H9 (cell line): ENCODE measurements at regions not wholly inside any gene's neighbourhood (a gene's known extent, or its start where the extent isn't known, plus 50 kb on each side); places are given as distances from the start of the nearest gene placed in this dataset.
"Not testable (repeated sequence)": the region's sequence is repeated elsewhere in the genome, so short reads cannot be mapped to it uniquely, and the experiment has no call there.

Experiments used
- DNase-seq: peaks from one replicate; pipeline ENCODE4 v3.0.0-alpha.2; 2017
- H2AFZ ChIP-seq: one replicate; pipeline ENCODE4 v1.6.1; 2013; ENCODE audit warnings: mild to moderate bottlenecking, low read length, control low read depth, moderate library complexity
- H2AK5ac ChIP-seq: 2 replicates; pipeline ENCODE4 v1.6.1; 2013; ENCODE audit warnings: low read length, control low read depth, mixed read lengths; ENCODE audit not compliant: insufficient read length
- H2BK120ac ChIP-seq: one replicate; pipeline ENCODE4 v1.6.1; 2013; ENCODE audit warnings: low read depth, mild to moderate bottlenecking, low read length, control low read depth, inconsistent platforms; ENCODE audit not compliant: poor library complexity, severe bottlenecking
- H2BK12ac ChIP-seq: 2 replicates; pipeline ENCODE4 v1.6.1; 2013; ENCODE audit warnings: low read length, control low read depth, mixed read lengths, low read depth; ENCODE audit not compliant: insufficient read length
- H2BK15ac ChIP-seq: 2 replicates; pipeline ENCODE4 v1.6.1; 2013; ENCODE audit warnings: low read depth, low read length, control low read depth
- H2BK20ac ChIP-seq: one replicate; pipeline ENCODE4 v1.6.1; 2013; ENCODE audit warnings: low read depth, mild to moderate bottlenecking, low read length, control low read depth, inconsistent platforms; ENCODE audit not compliant: poor library complexity, severe bottlenecking
- H2BK5ac ChIP-seq: 2 replicates; pipeline ENCODE4 v1.6.1; 2013; ENCODE audit warnings: low read length, control low read depth, mixed read lengths; ENCODE audit not compliant: insufficient read length
- H3K14ac ChIP-seq: 2 replicates; pipeline ENCODE4 v1.6.1; 2013; ENCODE audit warnings: low read length, control low read depth; ENCODE audit not compliant: insufficient read depth
- H3K18ac ChIP-seq: 2 replicates; pipeline ENCODE4 v1.6.1; 2013; ENCODE audit warnings: low read depth, mild to moderate bottlenecking, mixed read lengths, low read length, control low read depth; ENCODE audit not compliant: insufficient read length
- H3K23ac ChIP-seq: 2 replicates; pipeline ENCODE4 v1.6.1; 2013; ENCODE audit warnings: low read length, control low read depth, mixed read lengths, low read depth; ENCODE audit not compliant: insufficient read length
- H3K23me2 ChIP-seq: 2 replicates; pipeline ENCODE4 v1.6.1; 2013; ENCODE audit warnings: low read depth, mild to moderate bottlenecking, mixed read lengths, low read length, control low read depth; ENCODE audit not compliant: insufficient read length, poor library complexity, severe bottlenecking
- H3K27ac ChIP-seq: 2 replicates; pipeline ENCODE4 v1.5.1; 2013; ENCODE audit warnings: low read length, control low read depth, mixed read lengths, low read depth; ENCODE audit not compliant: insufficient read length
- H3K27me3 ChIP-seq: 2 replicates; pipeline ENCODE4 v1.6.1; 2013; ENCODE audit warnings: low read length, control low read depth, inconsistent platforms; ENCODE audit not compliant: insufficient read depth
- H3K4ac ChIP-seq: 2 replicates; pipeline ENCODE4 v1.6.1; 2013; ENCODE audit warnings: low read depth, mild to moderate bottlenecking, control low read depth, inconsistent platforms, low read length, moderate library complexity
- H3K4me1 ChIP-seq: 2 replicates; pipeline ENCODE4 v1.6.1; 2013; ENCODE audit warnings: low read length, control low read depth, inconsistent platforms; ENCODE audit not compliant: insufficient read depth
- H3K4me2 ChIP-seq: 2 replicates; pipeline ENCODE4 v1.6.1; 2013; ENCODE audit warnings: low read length, control low read depth, mixed read lengths; ENCODE audit not compliant: insufficient read length, insufficient read depth
- H3K56ac ChIP-seq: 2 replicates; pipeline ENCODE4 v1.6.1; 2013; ENCODE audit warnings: low read depth, mild to moderate bottlenecking, mixed read lengths, low read length, control low read depth; ENCODE audit not compliant: insufficient read length
- H3K79me1 ChIP-seq: 2 replicates; pipeline ENCODE4 v1.6.1; 2013; ENCODE audit warnings: low read depth, mild to moderate bottlenecking, moderate library complexity, low read length, control low read depth, inconsistent platforms; ENCODE audit not compliant: insufficient read depth, poor library complexity, severe bottlenecking
- H3K79me2 ChIP-seq: 2 replicates; pipeline ENCODE4 v1.6.1; 2013; ENCODE audit warnings: low read length, control low read depth, inconsistent platforms; ENCODE audit not compliant: insufficient read depth
- H3K9ac ChIP-seq: 2 replicates; pipeline ENCODE4 v1.6.1; 2013; ENCODE audit warnings: low read length, control low read depth, mixed read lengths; ENCODE audit not compliant: insufficient read length; ENCODE audit errors: extremely low read depth
- H3K9me3 ChIP-seq: one replicate; pipeline ENCODE4 v1.6.1; 2013; ENCODE audit warnings: low read depth, low read length, inconsistent platforms; ENCODE audit not compliant: control insufficient read depth
- H3T11ph ChIP-seq: one replicate; pipeline ENCODE4 v1.6.1; 2013; ENCODE audit warnings: mild to moderate bottlenecking, low read length, control low read depth, inconsistent platforms
- H4K20me1 ChIP-seq: one replicate; pipeline ENCODE4 v1.6.1; 2013; ENCODE audit not compliant: control insufficient read depth, insufficient read length, insufficient read depth
- H4K5ac ChIP-seq: 2 replicates; pipeline ENCODE4 v1.6.1; 2013; ENCODE audit warnings: low read depth, mild to moderate bottlenecking, mixed read lengths, low read length, control low read depth; ENCODE audit not compliant: insufficient read length
- H4K8ac ChIP-seq: replicated peaks from 2 replicates; pipeline ENCODE4 v1.6.1; 2013; ENCODE audit warnings: low read length, control low read depth, mixed read lengths, low read depth; ENCODE audit not compliant: insufficient read length
- H4K91ac ChIP-seq: 2 replicates; pipeline ENCODE4 v1.6.1; 2013; ENCODE audit warnings: low read depth, mild to moderate bottlenecking, moderate library complexity, mixed read lengths, low read length, control low read depth; ENCODE audit not compliant: insufficient read length
- H3K27ac Mint-ChIP-seq, 3 experiments: 2 replicates in 2 of 3; 3 replicates in 1 of 3; pipeline ENCODE4 v1.8.0; 2020 to 2021; ENCODE audit warnings: mixed read lengths in 3 of 3, mild to moderate bottlenecking in 1 of 3, moderate library complexity in 1 of 3
- H3K27me3 Mint-ChIP-seq: 2 replicates; pipeline ENCODE4 v1.8.0; 2021; ENCODE audit warnings: low read depth, mild to moderate bottlenecking, moderate library complexity, mixed read lengths
- H3K36me3 Mint-ChIP-seq, 3 experiments: 2 replicates in 2 of 3; 3 replicates in 1 of 3; pipeline ENCODE4 v1.8.0; 2020 to 2021; ENCODE audit warnings: low read depth in 3 of 3, mixed read lengths in 3 of 3; ENCODE audit not compliant: insufficient read depth in 1 of 3
- H3K4me1 Mint-ChIP-seq, 2 experiments: 2 replicates each; pipeline ENCODE4 v1.8.0; 2020; ENCODE audit warnings: mixed read lengths in 2 of 2
- H3K4me3 Mint-ChIP-seq, 2 experiments: 2 replicates in 1 of 2; 3 replicates in 1 of 2; pipeline ENCODE4 v1.8.0; 2020 to 2021; ENCODE audit warnings: mild to moderate bottlenecking in 2 of 2, mixed read lengths in 2 of 2, moderate library complexity in 1 of 2
- H3K9me3 Mint-ChIP-seq, 2 experiments: 2 replicates in 1 of 2; 3 replicates in 1 of 2; pipeline ENCODE4 v1.8.0; 2020; ENCODE audit warnings: mild to moderate bottlenecking in 2 of 2, mixed read lengths in 2 of 2, moderate library complexity in 1 of 2
- WGBS: extraction: QIAGEN DNeasy Blood & Tissue Kit; methylation state at CpG from one replicate; pipeline ENCODE4 v1.1.7; 2013; ENCODE audit warnings: missing lambda C conversion rate, low lambda C conversion rate, mixed read lengths; ENCODE audit not compliant: insufficient read length; ENCODE audit errors: extremely low coverage; 5-methylcytosine and 5-hydroxymethylcytosine counted together

GRCh38 chr7:153983186-153983585 is 69.0 kb upstream of the DPP6 start:
- not testable (repeated sequence) for H3K23me2 ChIP-seq, H4K20me1 ChIP-seq, H2BK15ac ChIP-seq, H3K4me3 Mint-ChIP-seq, H3K23ac ChIP-seq, H3K4me1 ChIP-seq, H3K79me1 ChIP-seq, H2BK12ac ChIP-seq, H2AK5ac ChIP-seq, H3K4ac ChIP-seq, H3K9ac ChIP-seq, H3K4me2 ChIP-seq, H2BK120ac ChIP-seq, H3K27me3 Mint-ChIP-seq, H3K4me1 Mint-ChIP-seq, H3T11ph ChIP-seq, H2BK5ac ChIP-seq, H3K14ac ChIP-seq, H3K79me2 ChIP-seq, H3K9me3 ChIP-seq, H4K5ac ChIP-seq, H2AFZ ChIP-seq, H4K91ac ChIP-seq, H3K27me3 ChIP-seq, H3K56ac ChIP-seq, DNase-seq, H2BK20ac ChIP-seq, H4K8ac ChIP-seq, H3K18ac ChIP-seq, H3K27ac ChIP-seq, H3K27ac Mint-ChIP-seq
- H3K36me3 Mint-ChIP-seq, result peaks cover 0 to 25% (median 1%) of the 10 kb centered on the region in 3 experiments; a peak in 3 of 7 replicates
- H3K9me3 Mint-ChIP-seq, result peaks cover 53 to 74% of the 10 kb centered on the region in 2 experiments
- WGBS, result no CpG with 5 or more reads among the region's 6 CpGs

DNA sequence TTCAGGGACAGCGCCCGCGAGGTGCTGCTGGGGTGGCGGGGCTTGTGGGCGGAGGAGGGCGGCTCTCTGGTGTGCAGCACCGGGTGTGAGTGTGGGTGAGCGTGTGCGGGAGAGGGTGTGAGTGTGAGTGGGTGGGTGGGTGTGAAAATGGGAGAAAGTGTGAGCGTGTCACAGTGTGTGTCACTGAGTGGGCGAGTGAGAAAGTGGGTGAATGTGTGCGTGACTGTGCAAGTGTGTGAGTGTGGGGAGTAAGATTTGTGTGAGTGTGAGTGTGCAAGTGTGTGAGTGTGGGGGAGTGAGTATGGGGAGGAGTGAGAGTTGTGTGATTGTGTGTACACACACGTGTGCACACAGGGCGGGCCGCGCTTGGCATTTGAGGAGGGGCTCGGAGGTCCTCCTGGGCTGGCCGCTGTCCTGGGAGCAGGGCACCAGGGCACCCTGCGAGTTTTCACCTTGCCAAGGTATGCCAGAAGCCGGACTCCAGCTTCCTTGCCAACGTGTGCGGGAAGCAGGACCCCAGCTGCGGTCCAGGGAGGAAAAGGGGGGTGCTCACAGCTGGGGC is 63.1 kb upstream of the DPP6 start:
- H3K79me1 ChIP-seq, H3K9ac ChIP-seq, H3T11ph ChIP-seq, H4K5ac ChIP-seq, H3K23me2 ChIP-seq, H4K20me1 ChIP-seq, H2BK20ac ChIP-seq, H2BK5ac ChIP-seq, H3K79me2 ChIP-seq, H3K4me1 ChIP-seq, H2AFZ ChIP-seq, H3K23ac ChIP-seq, H3K27me3 ChIP-seq, H3K27ac Mint-ChIP-seq, H2BK120ac ChIP-seq, H3K4me3 Mint-ChIP-seq, H2BK12ac ChIP-seq, H3K18ac ChIP-seq, H3K4me2 ChIP-seq, H3K4me1 Mint-ChIP-seq, H2AK5ac ChIP-seq, H2BK15ac ChIP-seq, H3K4ac ChIP-seq, H3K14ac ChIP-seq, H3K27me3 Mint-ChIP-seq, H4K8ac ChIP-seq, H3K27ac ChIP-seq, H3K56ac ChIP-seq, H3K9me3 ChIP-seq, H4K91ac ChIP-seq, DNase-seq: not testable (repeated sequence)
- Mint-ChIP-seq H3K36me3 (peaks cover 0 to 21% (median 1%) of the 10 kb centered on the region in 3 experiments; a peak in 3 of 7 replicates), H3K9me3 (peaks cover 37 to 68% of the 10 kb centered on the region in 2 experiments)
- WGBS, result 100% methylated on average over 3 of the region's 23 CpGs
